ENCODE measurements at regions not wholly inside any gene's neighbourhood (a gene's known extent, or its start where the extent isn't known, plus 50 kb on each side); places are given as distances from the start of the nearest gene placed in this dataset.

- no peak for TF ChIP-seq CTCF (IDR thresholded peaks at IDR 0.05; ENCODE audit: low read depth, low read length, missing input control)
- TF ChIP-seq YY1 (IDR thresholded peaks at IDR 0.05): no peak
- no peak for TF ChIP-seq TAF1 (conservative IDR thresholded peaks at IDR 0.05)
- TF ChIP-seq ZBTB33 (IDR thresholded peaks at IDR 0.05): no peak
- no peak for TF ChIP-seq RXRA (IDR thresholded peaks at IDR 0.05)
- TF ChIP-seq MAX (IDR thresholded peaks at IDR 0.05): no peak
- TF ChIP-seq ATF3 (IDR thresholded peaks at IDR 0.05): no peak
- TF ChIP-seq REST (IDR thresholded peaks at IDR 0.05): no peak
- TF ChIP-seq GABPA (IDR thresholded peaks at IDR 0.05 in 1 of 2, conservative IDR thresholded peaks at IDR 0.05 in 1 of 2): no peak
- TF ChIP-seq FOXA1 (IDR thresholded peaks at IDR 0.05): no peak
- no peak for TF ChIP-seq RAD21 (IDR thresholded peaks at IDR 0.05)
Observed at GRCh38 chr13:65555962-65556361, 1674.2 kb downstream of the PCDH9 start.

Data from liver (tissue), 3 donors.